ENCODE measurements at regions not wholly inside any gene's neighbourhood (a gene's known extent, or its start where the extent isn't known, plus 50 kb on each side); places are given as distances from the start of the nearest gene placed in this dataset.

DNA sequence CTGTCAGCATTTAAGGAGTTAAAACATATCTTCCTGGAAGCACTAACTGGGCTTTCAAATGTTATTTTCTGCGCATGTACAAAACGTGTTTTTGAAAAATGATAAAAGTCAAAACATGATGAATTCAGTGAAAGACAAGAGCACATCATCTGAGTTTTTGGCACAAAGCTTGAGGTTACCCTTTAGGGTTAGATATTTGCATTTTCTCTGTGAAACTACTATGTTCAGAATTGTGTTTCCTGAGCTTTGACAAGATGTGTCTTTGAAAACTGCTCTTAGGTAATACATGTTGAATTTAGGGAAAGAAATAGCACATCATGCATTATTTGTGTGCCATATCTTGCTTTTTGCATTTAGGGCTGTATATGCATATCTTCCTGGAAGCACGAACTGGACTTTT is 79.0 kb downstream of the ASCL4 start:
- Mint-ChIP-seq H3K4me3 (ENCODE audit: low read depth) (no peak overlapping the region), H3K27ac (no peak overlapping the region), H3K4me1 (ENCODE audit: low read depth) (no peaks in the 10 kb centered on the region), H3K27me3 (peaks cover 68% of the 10 kb centered on the region), H3K9me3 (ENCODE audit: low read depth) (no peaks in the 10 kb centered on the region), H3K36me3 (ENCODE audit: insufficient read depth) (no peaks in the 10 kb centered on the region)
- TF ChIP-seq, protein P1, sequence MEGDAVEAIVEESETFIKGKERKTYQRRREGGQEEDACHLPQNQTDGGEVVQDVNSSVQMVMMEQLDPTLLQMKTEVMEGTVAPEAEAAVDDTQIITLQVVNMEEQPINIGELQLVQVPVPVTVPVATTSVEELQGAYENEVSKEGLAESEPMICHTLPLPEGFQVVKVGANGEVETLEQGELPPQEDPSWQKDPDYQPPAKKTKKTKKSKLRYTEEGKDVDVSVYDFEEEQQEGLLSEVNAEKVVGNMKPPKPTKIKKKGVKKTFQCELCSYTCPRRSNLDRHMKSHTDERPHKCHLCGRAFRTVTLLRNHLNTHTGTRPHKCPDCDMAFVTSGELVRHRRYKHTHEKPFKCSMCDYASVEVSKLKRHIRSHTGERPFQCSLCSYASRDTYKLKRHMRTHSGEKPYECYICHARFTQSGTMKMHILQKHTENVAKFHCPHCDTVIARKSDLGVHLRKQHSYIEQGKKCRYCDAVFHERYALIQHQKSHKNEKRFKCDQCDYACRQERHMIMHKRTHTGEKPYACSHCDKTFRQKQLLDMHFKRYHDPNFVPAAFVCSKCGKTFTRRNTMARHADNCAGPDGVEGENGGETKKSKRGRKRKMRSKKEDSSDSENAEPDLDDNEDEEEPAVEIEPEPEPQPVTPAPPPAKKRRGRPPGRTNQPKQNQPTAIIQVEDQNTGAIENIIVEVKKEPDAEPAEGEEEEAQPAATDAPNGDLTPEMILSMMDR (IDR thresholded peaks at IDR 0.05; ENCODE audit: unreplicated experiment), result no peak
- DNase-seq (ENCODE audit: low spot score, unreplicated experiment), result no peak

DNA sequence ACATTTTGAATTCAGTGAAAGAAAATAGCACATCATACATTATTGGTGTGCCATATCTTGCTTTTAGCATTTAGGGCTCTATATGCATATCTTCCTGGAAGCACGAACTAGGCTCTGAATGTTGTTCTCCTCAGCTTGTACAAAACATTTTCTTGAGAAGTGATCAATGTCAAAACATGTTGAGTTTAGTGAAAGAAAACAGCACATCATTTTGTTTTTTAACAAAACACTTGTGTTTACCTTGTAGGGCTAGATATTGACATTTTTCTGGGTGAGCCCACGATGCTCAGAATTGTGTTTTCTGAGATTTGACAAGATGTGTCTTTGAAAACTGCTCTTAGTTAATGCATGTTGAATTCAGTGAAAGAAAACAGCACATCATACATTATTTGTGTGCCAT is 81.0 kb downstream of the ASCL4 start:
- no peaks in the 10 kb centered on the region for H3K9me3 Mint-ChIP-seq (ENCODE audit: low read depth)
- H3K4me1 Mint-ChIP-seq (ENCODE audit: low read depth), result no peaks in the 10 kb centered on the region
- no peak overlapping the region for H3K4me3 Mint-ChIP-seq (ENCODE audit: low read depth)
- DNase-seq (ENCODE audit: low spot score, unreplicated experiment), result no peak
- H3K27ac Mint-ChIP-seq, result no peak overlapping the region
- TF ChIP-seq, protein P1 (IDR thresholded peaks at IDR 0.05; ENCODE audit: unreplicated experiment), result no peak
- no peaks in the 10 kb centered on the region for H3K36me3 Mint-ChIP-seq (ENCODE audit: insufficient read depth)
- H3K27me3 Mint-ChIP-seq, result peaks cover 63% of the 10 kb centered on the region

DNA sequence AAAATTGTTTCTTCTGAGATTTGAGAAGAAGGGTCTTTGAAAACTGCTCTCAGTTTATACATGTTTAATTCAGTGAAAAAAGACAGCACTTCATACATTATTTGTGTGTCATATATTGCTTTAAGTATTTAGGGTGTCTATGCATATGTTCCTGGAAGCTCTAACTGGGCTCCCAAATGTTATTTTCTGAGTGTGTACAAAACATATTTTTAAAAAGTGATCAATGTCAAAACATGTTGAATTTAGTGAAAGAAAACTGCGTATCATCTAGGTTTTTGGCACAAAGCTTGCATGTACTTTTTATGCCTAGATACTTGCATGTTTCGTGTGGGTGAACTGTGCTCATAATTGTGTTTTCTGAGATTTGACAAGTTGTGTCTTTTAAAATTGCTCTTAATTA is 81.6 kb downstream of the ASCL4 start:
- Mint-ChIP-seq H3K4me1 (ENCODE audit: low read depth) (no peaks in the 10 kb centered on the region), H3K27ac (no peak overlapping the region), H3K27me3 (peaks cover 65% of the 10 kb centered on the region), H3K9me3 (ENCODE audit: low read depth) (no peaks in the 10 kb centered on the region), H3K36me3 (ENCODE audit: insufficient read depth) (no peaks in the 10 kb centered on the region), H3K4me3 (ENCODE audit: low read depth) (no peak overlapping the region)
- DNase-seq (ENCODE audit: low spot score, unreplicated experiment), result no peak
- TF ChIP-seq, protein P1 (IDR thresholded peaks at IDR 0.05; ENCODE audit: unreplicated experiment), result no peak

DNA sequence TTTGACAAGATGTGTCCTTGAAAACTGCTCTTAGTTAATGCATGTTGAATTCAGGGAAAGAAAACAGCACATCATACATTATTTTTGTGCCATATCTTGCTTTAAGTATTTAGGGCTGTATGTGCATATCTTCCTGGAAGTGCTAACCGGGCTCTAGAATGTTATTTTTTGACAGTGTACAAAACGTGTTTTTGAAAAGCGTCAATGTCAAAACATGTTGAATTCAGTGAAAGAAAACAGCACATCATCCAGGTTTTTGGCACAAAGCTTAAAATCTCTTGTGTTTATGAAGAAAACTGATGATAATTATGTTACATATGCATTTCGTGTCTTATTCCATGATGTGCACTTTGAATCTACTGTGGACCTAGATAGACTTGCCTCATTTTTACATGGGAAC is 82.7 kb downstream of the ASCL4 start:
- TF ChIP-seq, protein P1 (IDR thresholded peaks at IDR 0.05; ENCODE audit: unreplicated experiment), result no peak
- peaks cover 72% of the 10 kb centered on the region for H3K27me3 Mint-ChIP-seq

DNA sequence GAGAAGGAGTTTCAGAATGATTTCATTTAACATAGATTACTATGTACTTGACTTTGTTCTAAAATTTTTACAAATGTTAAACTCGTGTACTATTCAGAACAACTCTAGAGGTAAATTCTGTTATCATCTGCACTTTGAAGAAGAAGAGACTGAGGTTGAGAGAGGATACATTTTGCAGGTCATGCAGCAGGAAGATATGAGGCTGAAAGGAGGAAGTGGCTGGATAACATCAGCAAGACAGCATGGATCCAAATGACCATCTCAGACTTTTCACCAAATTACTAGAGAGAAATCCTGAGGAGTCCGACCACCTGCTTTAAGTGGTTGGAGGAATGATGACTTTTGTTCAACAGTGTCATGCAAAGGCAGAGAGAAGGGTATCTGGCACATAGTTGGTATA is 84.9 kb downstream of the ASCL4 start:
- Mint-ChIP-seq H3K27me3 (peaks cover 79% of the 10 kb centered on the region), H3K9me3 (ENCODE audit: low read depth) (no peaks in the 10 kb centered on the region), H3K4me1 (ENCODE audit: low read depth) (peaks cover 1% of the 10 kb centered on the region), H3K36me3 (ENCODE audit: insufficient read depth) (no peaks in the 10 kb centered on the region), H3K27ac (no peak overlapping the region), H3K4me3 (ENCODE audit: low read depth) (no peak overlapping the region)
- no peak for DNase-seq (ENCODE audit: low spot score, unreplicated experiment)
- TF ChIP-seq, protein P1 (IDR thresholded peaks at IDR 0.05; ENCODE audit: unreplicated experiment), result no peak

More for the DNA sequence above, 82.7 kb downstream of the ASCL4 start:
- H3K36me3 Mint-ChIP-seq (ENCODE audit: insufficient read depth), result no peaks in the 10 kb centered on the region
- H3K9me3 Mint-ChIP-seq (ENCODE audit: low read depth), result no peaks in the 10 kb centered on the region
- H3K4me3 Mint-ChIP-seq (ENCODE audit: low read depth), result no peak overlapping the region
- no peak overlapping the region for H3K27ac Mint-ChIP-seq
- H3K4me1 Mint-ChIP-seq (ENCODE audit: low read depth), result no peaks in the 10 kb centered on the region
- DNase-seq (ENCODE audit: low spot score, unreplicated experiment), result no peak
